Stimulated activated naive B cell treated with anti-CD40 and anti-IgM and Interleukin-4, amounts not matched to agents 10 μg/mL and 1 μg/mL and 100 μg/mL, for 72 hours (primary cell): ENCODE measurements at regions not wholly inside any gene's neighbourhood (a gene's known extent, or its start where the extent isn't known, plus 50 kb on each side); places are given as distances from the start of the nearest gene placed in this dataset.

Source experiments
- ATAC-seq, 2 donors: fragments of 150-1000 bp; cut with Tn5 transposase; replicated peaks; 2 replicates each; pipeline ENCODE4 v1.10.0; 2021; ENCODE audit warnings: moderate library complexity in 1 of 2
- DNase-seq: peaks from one replicate; pipeline ENCODE4 v3.0.0; 2021
- H3K27ac Mint-ChIP-seq: one replicate; pipeline ENCODE4 v1.8.0; 2022; ENCODE audit warnings: mild to moderate bottlenecking, mixed read lengths
- H3K27me3 Mint-ChIP-seq, 2 donors: one replicate each; pipeline ENCODE4 v1.8.0; 2022; ENCODE audit warnings: mixed read lengths in 2 of 2
- H3K36me3 Mint-ChIP-seq, 2 donors: one replicate each; pipeline ENCODE4 v1.8.0; 2022; ENCODE audit warnings: mixed read lengths in 2 of 2, mild to moderate bottlenecking in 1 of 2
- H3K4me1 Mint-ChIP-seq, 2 donors: one replicate each; pipeline ENCODE4 v1.8.0; 2022; ENCODE audit warnings: mixed read lengths in 2 of 2, mild to moderate bottlenecking in 1 of 2
- H3K4me3 Mint-ChIP-seq, 2 donors: one replicate each; pipeline ENCODE4 v1.8.0; 2022; ENCODE audit warnings: mild to moderate bottlenecking in 2 of 2, mixed read lengths in 2 of 2, moderate library complexity in 1 of 2
- H3K9me3 Mint-ChIP-seq, 2 donors: one replicate each; pipeline ENCODE4 v1.8.0; 2022; ENCODE audit warnings: mixed read lengths in 2 of 2, mild to moderate bottlenecking in 1 of 2

DNA sequence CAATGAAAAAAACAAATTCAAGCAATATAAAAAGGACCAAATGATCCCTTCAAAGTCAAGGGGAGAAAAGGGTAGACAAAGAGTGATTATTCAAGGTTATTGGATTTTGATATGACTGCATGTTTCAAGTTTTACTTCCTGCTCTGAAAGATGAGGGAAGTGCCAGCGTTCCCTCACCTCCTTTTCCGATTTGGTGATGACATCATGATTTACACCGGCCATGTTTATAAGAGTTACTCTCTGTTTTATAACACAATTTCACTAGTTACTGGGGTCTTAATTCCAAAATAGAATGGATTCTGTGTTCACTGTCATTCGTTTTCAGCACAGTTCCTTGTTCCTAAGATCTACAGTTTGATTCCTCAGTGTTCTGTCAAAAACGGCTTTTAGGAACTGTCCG is 60.5 kb upstream of the CPXM2 start:
- ATAC-seq (no peak), DNase-seq (no peak)
- Mint-ChIP-seq H3K27me3 (peaks cover 16% of the 10 kb centered on the region in 2 donors), H3K4me1 (no peaks in the 10 kb centered on the region), H3K36me3 (no peaks in the 10 kb centered on the region), H3K9me3 (no peaks in the 10 kb centered on the region), H3K4me3 (no peak overlapping the region), H3K27ac (no peak overlapping the region)

DNA sequence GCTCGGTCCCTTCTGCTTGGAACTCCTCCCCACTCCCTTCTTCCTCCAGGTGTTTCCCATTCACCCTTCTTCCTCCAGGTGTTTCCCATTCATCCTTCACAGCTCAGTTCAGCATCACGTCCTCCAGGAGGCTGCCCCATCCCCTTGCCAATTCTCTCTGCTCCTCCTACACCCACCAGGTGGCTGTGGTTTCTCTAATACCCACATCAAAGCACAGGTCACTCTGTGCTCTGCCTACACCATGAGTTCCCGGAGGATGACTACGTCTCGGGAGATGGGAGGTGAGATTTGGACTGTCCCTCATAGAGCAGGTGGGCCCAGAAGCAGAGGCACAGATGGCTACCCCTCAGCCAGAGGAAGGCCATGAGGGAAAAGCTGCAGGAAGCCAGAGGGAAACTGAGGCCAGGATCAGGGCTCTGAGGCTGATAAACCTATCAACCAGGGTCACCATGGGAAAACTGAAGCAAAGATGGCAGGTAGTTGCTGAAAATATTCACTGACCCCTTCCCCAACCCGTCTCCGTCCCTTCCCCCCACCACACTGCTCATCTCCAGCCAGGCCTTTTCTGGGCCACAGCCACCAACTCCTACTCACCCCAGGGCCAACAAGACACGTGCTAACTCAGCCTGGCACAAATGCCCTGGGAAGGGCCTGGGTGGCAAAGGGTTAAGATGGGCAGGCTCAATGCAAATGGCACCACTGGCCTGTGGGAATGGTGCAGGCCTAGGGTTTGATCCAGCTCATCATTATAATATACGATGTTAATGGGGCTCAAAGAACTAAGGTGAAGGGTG is 56.6 kb upstream of the CPXM2 start:
- Mint-ChIP-seq H3K4me3 (no peak overlapping the region), H3K36me3 (no peaks in the 10 kb centered on the region), H3K27me3 (peaks cover 16 to 23% of the 10 kb centered on the region in 2 donors), H3K4me1 (peaks cover 5% of the 10 kb centered on the region in 2 donors), H3K9me3 (peaks cover 0 to 4% of the 10 kb centered on the region in 2 donors), H3K27ac (no peak overlapping the region)
- DNase-seq: no peak
- no peak for ATAC-seq

DNA sequence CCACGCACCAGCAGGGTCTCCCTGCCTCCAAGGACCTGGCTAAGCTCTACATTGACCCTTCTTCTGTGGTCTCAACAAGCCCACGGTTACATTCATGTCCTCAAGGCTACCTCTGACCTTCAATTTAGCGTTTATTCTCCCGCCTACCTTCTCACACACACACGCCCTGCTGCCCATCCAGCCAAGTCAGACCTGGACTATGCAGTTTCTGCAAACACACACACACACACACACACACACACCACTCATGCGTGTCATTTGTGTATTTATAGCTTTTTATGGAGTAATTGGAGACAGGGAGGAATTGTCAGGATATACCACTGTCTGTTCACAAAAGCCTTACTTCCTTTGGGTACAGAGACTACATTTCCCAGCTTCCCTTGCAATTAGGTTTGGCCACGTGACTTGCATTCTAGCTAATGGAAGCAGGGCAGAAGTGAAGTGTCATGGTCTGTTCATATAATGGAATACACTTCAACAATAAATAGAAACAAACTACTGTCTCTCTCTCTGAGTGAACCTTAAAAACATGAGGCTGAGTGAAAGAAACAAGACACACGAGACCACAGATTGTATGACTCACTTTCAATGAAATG is 53.8 kb upstream of the CPXM2 start:
- no peak overlapping the region for H3K27ac Mint-ChIP-seq

DNA sequence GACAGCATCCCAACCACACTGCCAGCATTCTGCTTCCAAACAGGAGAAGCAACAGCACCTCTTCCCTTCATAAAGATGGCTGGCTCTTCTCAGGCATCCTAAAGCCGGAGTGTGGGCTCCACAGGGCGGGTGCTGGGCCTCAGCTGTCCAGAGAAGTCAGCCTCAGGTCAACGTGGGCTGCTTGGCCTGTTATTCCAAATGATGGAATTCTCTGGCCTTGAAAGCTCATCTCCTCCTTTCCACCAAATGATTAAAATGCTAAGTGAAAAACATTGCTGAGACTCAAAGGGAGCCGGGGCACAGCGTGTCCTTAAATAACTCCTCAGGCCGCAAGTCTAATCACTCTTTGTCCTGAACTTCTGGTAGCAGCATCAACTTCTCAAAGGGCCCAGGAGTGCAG is 53.1 kb upstream of the CPXM2 start:
- DNase-seq (no peak), ATAC-seq (no peak)
- Mint-ChIP-seq H3K36me3 (no peaks in the 10 kb centered on the region), H3K4me1 (peaks cover 5 to 6% of the 10 kb centered on the region in 2 donors), H3K9me3 (peaks cover 0 to 4% of the 10 kb centered on the region in 2 donors), H3K27ac (no peak overlapping the region), H3K27me3 (peaks cover 25 to 32% of the 10 kb centered on the region in 2 donors), H3K4me3 (no peak overlapping the region)

More for the DNA sequence above, 53.8 kb upstream of the CPXM2 start:
- Mint-ChIP-seq H3K36me3 (no peaks in the 10 kb centered on the region), H3K4me3 (no peak overlapping the region), H3K4me1 (peaks cover 5 to 6% of the 10 kb centered on the region in 2 donors), H3K9me3 (peaks cover 0 to 4% of the 10 kb centered on the region in 2 donors), H3K27me3 (peaks cover 20 to 25% of the 10 kb centered on the region in 2 donors)
- ATAC-seq: peak; percentile 36 to 61
- no peak for DNase-seq

DNA sequence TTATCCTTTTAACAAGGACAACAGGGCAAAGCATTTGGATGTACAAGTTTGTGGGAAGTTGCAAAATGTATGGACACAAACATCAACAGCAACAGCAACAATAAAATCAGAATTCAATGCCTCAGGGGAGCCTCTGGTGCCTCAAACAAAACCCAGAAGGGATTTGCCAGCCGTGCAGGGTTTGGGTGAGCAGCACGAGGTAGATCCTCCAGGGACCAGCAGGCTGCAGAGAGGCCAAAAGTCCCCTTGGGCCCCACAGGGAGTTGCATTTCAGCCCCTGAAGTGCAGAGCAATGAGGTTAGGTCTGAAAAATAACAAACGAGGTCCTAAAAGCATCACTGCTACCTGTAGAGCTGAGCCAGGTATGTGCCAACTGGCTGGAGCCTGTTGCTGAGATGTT is 51.7 kb upstream of the CPXM2 start:
- Mint-ChIP-seq H3K4me3 (no peak overlapping the region), H3K9me3 (peaks cover 0 to 4% of the 10 kb centered on the region in 2 donors), H3K27ac (no peak overlapping the region), H3K36me3 (no peaks in the 10 kb centered on the region), H3K4me1 (peaks cover 5 to 6% of the 10 kb centered on the region in 2 donors), H3K27me3 (peaks cover 25 to 26% of the 10 kb centered on the region in 2 donors)
- peak; percentile 53 to 77 for ATAC-seq
- peak; percentile 7 for DNase-seq

DNA sequence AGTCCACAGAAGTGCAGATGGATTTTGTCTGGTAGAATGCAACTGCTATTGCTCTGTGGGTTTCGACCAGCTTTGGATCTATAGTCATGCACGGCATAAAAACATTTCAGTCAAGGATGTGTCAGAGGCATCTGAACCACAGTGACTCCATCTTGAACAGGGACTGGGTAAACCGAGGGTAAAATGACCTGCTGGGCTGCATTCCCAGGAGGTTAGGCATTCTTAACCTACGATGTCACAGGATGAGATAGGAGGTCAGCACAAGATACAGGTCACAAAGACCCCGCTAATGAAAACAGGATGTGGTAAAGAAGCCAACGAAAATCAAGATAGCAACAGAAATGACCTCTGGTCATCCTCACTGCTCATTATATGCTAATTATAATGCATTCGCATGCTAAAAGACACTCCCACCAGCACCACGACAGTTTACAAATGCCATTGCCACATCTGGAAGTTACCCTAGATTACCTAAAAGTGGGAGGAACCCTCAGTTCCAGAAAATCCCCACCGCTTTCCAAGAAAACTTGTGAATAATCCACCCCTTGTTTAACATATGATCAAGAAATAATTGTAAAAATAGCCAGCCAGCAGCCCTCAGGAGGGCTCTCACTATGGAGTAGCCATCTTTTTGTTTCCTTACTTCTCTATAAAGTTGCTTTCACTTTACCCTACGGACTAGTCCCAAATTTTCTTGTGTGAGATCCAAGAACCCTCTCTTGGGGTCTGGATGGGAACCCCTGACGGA is 50.7 kb upstream of the CPXM2 start:
- no peak overlapping the region for H3K27ac Mint-ChIP-seq
- H3K27me3 Mint-ChIP-seq: peaks cover 21 to 23% of the 10 kb centered on the region in 2 donors
- H3K9me3 Mint-ChIP-seq: peaks cover 0 to 4% of the 10 kb centered on the region in 2 donors
- no peak overlapping the region for H3K4me3 Mint-ChIP-seq
- H3K4me1 Mint-ChIP-seq: peaks cover 5 to 6% of the 10 kb centered on the region in 2 donors
- ATAC-seq (no peak), DNase-seq (no peak)
- H3K36me3 Mint-ChIP-seq: no peaks in the 10 kb centered on the region
